IPS-18c (cell line): ENCODE measurements at regions not wholly inside any gene's neighbourhood (a gene's known extent, or its start where the extent isn't known, plus 50 kb on each side); places are given as distances from the start of the nearest gene placed in this dataset.

Experiments used
- H3K4me3 ChIP-seq: 2 replicates; pipeline ENCODE4 v1.7.0; 2013; ENCODE audit warnings: low read depth, mild to moderate bottlenecking, low read length, moderate library complexity; ENCODE audit not compliant: insufficient read depth
- H3K9me3 ChIP-seq: one replicate; pipeline ENCODE4 v1.6.1; 2013; ENCODE audit warnings: mild to moderate bottlenecking, low read length, moderate library complexity; ENCODE audit not compliant: control insufficient read depth, insufficient read depth

- H3K9me3 ChIP-seq = no peaks in the 10 kb centered on the region
Observed at GRCh38 chr18:38420611-38421010, 855.0 kb upstream of the CELF4 start.

DNA sequence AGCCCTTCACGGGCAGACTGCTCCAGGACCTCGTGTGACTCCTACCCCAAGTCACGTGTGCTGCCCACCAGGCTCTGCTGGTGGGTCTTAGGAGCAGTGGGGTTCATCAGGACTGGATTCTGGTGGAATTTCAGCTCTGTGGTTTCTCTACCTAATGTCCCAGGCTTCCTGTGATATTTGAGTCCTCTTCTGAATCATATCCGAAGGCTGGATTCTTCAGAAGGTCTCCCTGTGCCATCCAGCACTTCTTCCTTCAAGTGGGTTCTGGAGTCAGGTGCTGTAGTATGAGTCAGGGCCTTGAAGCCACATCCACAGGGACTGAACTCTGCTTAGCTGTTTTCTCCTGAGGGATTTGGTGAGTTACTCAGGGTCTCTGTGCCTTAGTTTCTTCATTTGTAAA is 850.2 kb upstream of the CELF4 start:
- Histone ChIP-seq H3K4me3 (no peak overlapping the region), H3K9me3 (peaks cover 2% of the 10 kb centered on the region)

More at GRCh38 chr18:38420611-38421010, 855.0 kb upstream of the CELF4 start:
- H3K4me3 ChIP-seq = no peak overlapping the region

DNA sequence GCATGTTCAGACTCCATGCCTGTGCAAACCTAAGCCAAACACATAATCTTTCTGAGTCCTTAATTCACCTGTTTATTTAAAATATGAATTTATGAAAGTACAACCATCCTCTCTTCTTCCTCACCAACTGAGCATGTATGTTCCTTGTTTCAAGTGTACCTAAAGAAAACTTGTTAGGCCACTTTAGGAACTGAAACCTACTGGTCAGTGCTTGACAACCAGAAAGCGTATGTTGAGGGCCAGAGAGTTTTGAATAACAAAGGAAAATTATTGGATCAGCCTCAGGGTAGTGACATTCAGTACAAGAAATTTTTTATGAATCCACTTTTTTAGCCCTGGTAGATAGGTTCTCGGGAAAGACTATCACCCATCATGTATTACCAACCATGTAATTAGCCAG is 847.6 kb upstream of the CELF4 start:
- H3K4me3 ChIP-seq = no peak overlapping the region
- peaks cover 2% of the 10 kb centered on the region for H3K9me3 ChIP-seq

- H3K9me3 ChIP-seq = no peaks in the 10 kb centered on the region
Observed at GRCh38 chr18:38406607-38407006, 841.0 kb upstream of the CELF4 start.

GRCh38 chr18:38402509-38402908 is 836.9 kb upstream of the CELF4 start:
- Histone ChIP-seq H3K4me3 (no peak overlapping the region), H3K9me3 (no peaks in the 10 kb centered on the region)

More at GRCh38 chr18:38406607-38407006, 841.0 kb upstream of the CELF4 start:
- H3K4me3 ChIP-seq = no peak overlapping the region

GRCh38 chr18:38397094-38397493 is 831.5 kb upstream of the CELF4 start:
- H3K9me3 ChIP-seq = no peaks in the 10 kb centered on the region

GRCh38 chr18:38386146-38386545 is 820.5 kb upstream of the CELF4 start:
- H3K4me3 ChIP-seq = no peak overlapping the region
- H3K9me3 ChIP-seq = no peaks in the 10 kb centered on the region

More at GRCh38 chr18:38397094-38397493, 831.5 kb upstream of the CELF4 start:
- no peak overlapping the region for H3K4me3 ChIP-seq

- Histone ChIP-seq H3K4me3 (no peak overlapping the region), H3K9me3 (no peaks in the 10 kb centered on the region)
Observed at GRCh38 chr18:38369772-38370690, 804.4 kb upstream of the CELF4 start.

DNA sequence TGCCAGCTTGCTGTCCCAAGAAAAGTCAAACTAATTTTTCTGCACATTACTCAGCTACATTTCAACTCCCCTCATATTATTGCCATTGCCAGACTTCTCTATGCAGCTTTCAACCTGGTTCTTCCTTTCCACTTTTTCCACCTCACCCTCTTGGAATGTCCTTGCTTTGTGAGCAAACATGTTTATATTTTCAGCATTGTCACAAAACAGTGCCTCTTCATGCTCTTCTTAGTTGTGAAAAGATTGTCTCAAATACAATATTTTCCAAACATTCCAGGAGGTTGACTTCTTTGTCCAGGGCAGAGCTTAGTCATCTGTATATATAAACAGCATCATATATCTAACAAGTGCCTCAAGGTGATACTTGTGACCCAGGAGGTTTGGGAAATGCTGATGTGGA is 803.3 kb upstream of the CELF4 start:
- H3K4me3 ChIP-seq = no peak overlapping the region
- no peaks in the 10 kb centered on the region for H3K9me3 ChIP-seq

- Histone ChIP-seq H3K9me3 (no peaks in the 10 kb centered on the region), H3K4me3 (no peak overlapping the region)
Observed at GRCh38 chr18:38368246-38368645, 802.6 kb upstream of the CELF4 start.

DNA sequence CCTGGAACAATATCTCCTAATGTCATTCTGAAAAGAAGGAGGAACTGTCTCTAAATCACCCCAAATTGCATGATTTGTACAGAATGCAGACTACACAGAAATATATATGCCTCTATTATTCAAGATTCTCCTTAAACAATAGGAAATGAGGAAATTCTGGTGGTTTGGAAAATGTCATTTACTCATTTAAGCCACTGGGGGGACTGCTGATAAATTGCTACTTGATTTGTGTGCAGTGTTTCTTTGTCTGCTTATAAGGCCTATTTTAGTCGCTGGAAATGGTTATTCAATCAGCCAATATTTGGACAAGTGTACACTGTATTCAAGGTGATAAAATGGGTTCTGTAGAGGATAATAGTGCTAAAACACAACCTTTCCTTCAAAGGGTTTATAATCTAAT is 801.9 kb upstream of the CELF4 start:
- no peak overlapping the region for H3K4me3 ChIP-seq
- H3K9me3 ChIP-seq = no peaks in the 10 kb centered on the region

DNA sequence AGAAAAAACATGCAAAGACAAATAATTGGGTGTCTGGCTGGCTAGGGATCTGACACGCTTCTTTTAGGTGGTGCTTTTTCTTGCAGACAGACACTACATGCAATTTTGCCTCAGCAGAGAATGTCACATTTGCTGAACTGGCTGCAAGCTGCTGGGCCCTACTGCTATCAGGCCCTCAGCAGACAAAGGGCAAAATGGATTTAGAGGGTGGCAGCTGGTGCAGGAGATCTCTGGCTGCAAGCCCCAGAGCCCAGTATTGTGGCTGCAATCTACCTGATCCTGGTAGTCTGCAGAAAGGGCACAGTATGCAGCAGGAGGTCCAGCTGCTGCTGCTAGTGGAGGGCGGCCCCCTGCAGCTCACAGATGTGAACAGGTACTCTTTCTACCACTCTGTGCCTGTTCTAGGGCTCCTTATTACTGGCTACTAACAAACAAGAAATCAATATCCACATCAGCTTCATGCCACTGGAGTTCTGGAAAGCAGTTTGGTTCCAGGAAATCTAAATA is 796.7 kb upstream of the CELF4 start:
- no peaks in the 10 kb centered on the region for H3K9me3 ChIP-seq
- H3K4me3 ChIP-seq = no peak overlapping the region

DNA sequence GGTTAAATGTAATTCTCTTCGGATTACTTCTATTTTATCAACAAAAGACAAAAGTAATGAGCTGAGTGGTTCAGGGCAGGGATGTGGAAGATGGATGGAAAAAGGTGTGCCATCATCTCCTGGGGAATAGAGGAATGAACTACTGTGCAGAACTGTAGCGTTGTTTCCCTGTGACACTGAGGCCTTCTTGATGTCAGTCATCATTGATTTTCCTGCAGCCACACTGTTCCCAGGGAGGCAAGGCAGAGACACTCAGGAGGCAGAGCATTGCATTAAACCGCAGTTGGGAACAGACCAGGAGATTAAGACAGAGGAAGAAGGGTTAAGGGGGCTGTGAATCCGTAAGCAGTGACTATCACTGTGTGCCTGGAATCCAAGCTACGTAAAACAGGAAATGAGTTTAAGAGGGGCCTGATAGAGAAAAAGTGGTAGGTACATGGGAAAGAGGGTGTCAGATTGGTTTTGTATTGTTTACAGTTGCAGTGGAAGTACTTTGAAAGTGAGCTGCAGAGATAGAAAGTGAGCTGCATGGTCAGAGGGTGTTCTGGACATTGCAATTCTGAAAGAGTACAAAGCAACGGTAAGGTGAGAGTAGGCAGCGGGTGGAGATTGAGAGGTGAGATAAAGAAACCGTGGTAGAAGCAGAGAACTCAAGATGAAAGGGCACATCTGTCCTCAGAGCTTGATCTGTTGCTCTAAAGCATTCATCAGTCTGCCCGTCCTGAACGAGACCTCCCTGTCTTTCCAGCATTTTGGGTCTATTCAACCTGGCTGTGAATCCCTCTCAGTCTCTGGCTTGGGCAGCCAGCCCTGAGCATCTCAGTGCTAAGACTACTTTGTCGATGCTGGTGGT is 793.4 kb upstream of the CELF4 start:
- H3K4me3 ChIP-seq = no peak overlapping the region
- H3K9me3 ChIP-seq = no peaks in the 10 kb centered on the region

GRCh38 chr18:38353149-38353548 is 787.6 kb upstream of the CELF4 start:
- Histone ChIP-seq H3K9me3 (no peaks in the 10 kb centered on the region), H3K4me3 (no peak overlapping the region)

DNA sequence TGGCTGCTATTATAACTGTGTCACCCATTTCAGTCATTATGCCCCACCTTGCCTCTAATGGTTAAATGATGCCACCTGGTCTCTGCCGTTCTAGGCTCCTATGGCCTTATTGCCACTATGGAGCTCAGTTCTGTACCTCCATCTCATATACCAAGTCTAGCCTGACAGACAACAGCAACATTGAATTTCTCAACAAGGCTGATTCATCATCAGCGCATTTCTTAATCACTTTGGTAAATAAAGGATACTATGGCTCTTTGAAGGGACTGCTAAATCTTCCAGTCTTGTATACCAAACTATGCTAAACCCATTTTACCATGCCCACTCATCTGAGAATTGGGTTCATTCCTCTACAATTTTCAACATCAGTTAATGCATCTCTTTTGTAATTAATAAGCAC is 784.5 kb upstream of the CELF4 start:
- H3K9me3 ChIP-seq = no peaks in the 10 kb centered on the region
- H3K4me3 ChIP-seq = no peak overlapping the region

- Histone ChIP-seq H3K4me3 (no peak overlapping the region), H3K9me3 (no peaks in the 10 kb centered on the region)
Observed at GRCh38 chr18:38330573-38330972, 765.0 kb upstream of the CELF4 start.

- Histone ChIP-seq H3K4me3 (no peak overlapping the region), H3K9me3 (no peaks in the 10 kb centered on the region)
Observed at GRCh38 chr18:38329145-38329544, 763.5 kb upstream of the CELF4 start.

GRCh38 chr18:38322206-38322605 is 756.6 kb upstream of the CELF4 start:
- Histone ChIP-seq H3K4me3 (no peak overlapping the region), H3K9me3 (no peaks in the 10 kb centered on the region)
